ENCODE measurements at regions not wholly inside any gene's neighbourhood (a gene's known extent, or its start where the extent isn't known, plus 50 kb on each side); places are given as distances from the start of the nearest gene placed in this dataset.
A peak's percentile ranks its signal among the peaks of the same experiment; 100 is the strongest.

DNA sequence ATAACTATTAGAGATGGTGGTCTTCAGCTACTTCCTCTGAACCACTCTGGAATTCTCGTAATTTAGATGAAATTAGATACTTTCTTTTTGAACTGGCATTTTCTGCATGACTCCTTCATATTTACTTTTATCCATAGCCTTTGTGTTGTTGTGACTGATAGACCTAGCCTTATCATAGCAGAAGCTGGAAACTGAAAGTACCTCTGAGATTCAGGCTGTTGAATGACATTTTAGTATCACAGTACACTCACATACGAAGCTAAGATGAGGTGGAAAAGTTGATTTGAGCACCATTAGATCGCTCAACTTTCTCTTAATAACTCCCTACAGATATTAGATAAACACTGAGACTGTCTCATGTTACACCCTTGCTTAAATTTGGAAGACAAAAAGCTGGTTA, 525.1 kb upstream of the FBXO33 start:
- H3K27ac ChIP-seq (ENCODE audit: low read depth, low read length), result no peak overlapping the region
- no peak overlapping the region for H3K4ac ChIP-seq (ENCODE audit: low read depth, low read length)
- H4K5ac ChIP-seq (ENCODE audit: low read length), result no peak overlapping the region
- DNase-seq, result no peak
- no CpG with 5 or more reads among the region's 3 CpGs for WGBS (ENCODE audit: extremely low coverage, insufficient coverage, low lambda C conversion rate)
- H4K8ac ChIP-seq (ENCODE audit: low read depth, low read length), result no peak overlapping the region
- no peak overlapping the region for H3K23ac ChIP-seq (ENCODE audit: low read length)
- H3K18ac ChIP-seq (ENCODE audit: low read length), result no peak overlapping the region
- H3K9ac ChIP-seq (ENCODE audit: low read length), result no peak overlapping the region
- H3K27me3 ChIP-seq (ENCODE audit: insufficient read depth, low read length, poor library complexity), result no peaks in the 10 kb centered on the region
- no peaks in the 10 kb centered on the region for H3K4me1 ChIP-seq (ENCODE audit: control insufficient read depth, low read depth, low read length)
- no peaks in the 10 kb centered on the region for H3K79me2 ChIP-seq (ENCODE audit: control insufficient read depth, insufficient read depth, low read length)
- H3K56ac ChIP-seq (ENCODE audit: low read length), result no peak overlapping the region
- H3K36me3 ChIP-seq (ENCODE audit: control insufficient read depth, insufficient read depth, low read length), result no peaks in the 10 kb centered on the region
- no peak overlapping the region for H3K4me3 ChIP-seq (ENCODE audit: low read length)
- no peak overlapping the region for H2AK5ac ChIP-seq (ENCODE audit: low read length)
- no peaks in the 10 kb centered on the region for H3K79me1 ChIP-seq (ENCODE audit: low read length)
- H2BK5ac ChIP-seq (ENCODE audit: low read length), result no peak overlapping the region
- no peak overlapping the region for H3K4me2 ChIP-seq (ENCODE audit: low read length)
- H2BK15ac ChIP-seq (replicated peaks; ENCODE audit: low read depth), result no peak overlapping the region
- no peak overlapping the region for H2BK120ac ChIP-seq (ENCODE audit: low read depth, low read length)

DNA sequence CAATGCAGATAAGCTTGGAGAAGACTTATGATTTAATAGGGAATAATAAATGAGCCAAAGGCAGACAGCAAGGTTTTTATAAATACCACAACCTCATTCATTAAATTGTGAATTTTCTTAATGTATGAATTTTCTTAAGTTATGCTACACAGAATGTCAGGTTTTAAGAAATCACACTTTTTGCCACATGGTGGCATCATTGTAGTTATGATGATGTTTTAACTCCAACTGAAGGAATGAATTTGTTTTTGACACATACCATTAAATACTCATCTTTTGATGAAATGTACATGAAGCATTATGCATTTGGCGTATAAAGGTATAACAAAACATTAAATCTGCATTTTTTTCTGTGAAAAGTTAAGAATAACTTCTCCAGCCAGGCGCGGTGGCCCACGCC, 524.1 kb upstream of the FBXO33 start:
- Histone ChIP-seq H3K27ac (ENCODE audit: low read depth, low read length) (no peak overlapping the region), H4K5ac (ENCODE audit: low read length) (no peak overlapping the region), H3K79me1 (ENCODE audit: low read length) (no peaks in the 10 kb centered on the region), H3K4me2 (ENCODE audit: low read length) (no peak overlapping the region), H3K36me3 (ENCODE audit: control insufficient read depth, insufficient read depth, low read length) (no peaks in the 10 kb centered on the region), H2BK120ac (ENCODE audit: low read depth, low read length) (no peak overlapping the region), H3K9ac (ENCODE audit: low read length) (no peak overlapping the region), H3K4me3 (ENCODE audit: low read length) (no peak overlapping the region), H3K56ac (ENCODE audit: low read length) (no peak overlapping the region), H2BK5ac (ENCODE audit: low read length) (no peak overlapping the region), H2BK15ac (replicated peaks; ENCODE audit: low read depth) (no peak overlapping the region), H4K8ac (ENCODE audit: low read depth, low read length) (no peak overlapping the region), H3K23ac (ENCODE audit: low read length) (no peak overlapping the region), H3K79me2 (ENCODE audit: control insufficient read depth, insufficient read depth, low read length) (no peaks in the 10 kb centered on the region), H3K4ac (ENCODE audit: low read depth, low read length) (no peak overlapping the region), H3K18ac (ENCODE audit: low read length) (no peak overlapping the region), H3K27me3 (ENCODE audit: insufficient read depth, low read length, poor library complexity) (no peaks in the 10 kb centered on the region), H2AK5ac (ENCODE audit: low read length) (no peak overlapping the region), H3K4me1 (ENCODE audit: control insufficient read depth, low read depth, low read length) (no peaks in the 10 kb centered on the region)
- DNase-seq, result no peak
- WGBS (ENCODE audit: extremely low coverage, insufficient coverage, low lambda C conversion rate), result no CpG with 5 or more reads among the region's 4 CpGs

DNA sequence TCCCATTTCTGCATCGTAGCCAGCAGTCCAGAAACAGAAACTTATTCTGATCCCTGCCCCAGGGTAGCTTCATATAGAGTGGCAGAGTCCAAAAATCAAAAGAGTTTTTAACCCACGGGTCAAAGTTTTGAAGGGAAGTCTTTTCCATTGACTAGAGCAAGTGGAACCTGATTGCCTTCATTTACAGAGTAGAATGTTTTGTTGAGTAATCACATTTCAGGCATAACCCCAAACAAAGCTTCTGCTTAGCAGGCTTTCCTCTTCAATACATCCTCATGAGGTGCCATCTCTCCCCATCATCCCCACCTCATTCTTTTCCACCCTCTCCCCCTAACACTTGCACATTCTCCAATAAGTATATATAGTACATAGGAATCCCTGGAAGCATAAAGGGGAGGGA, 516.0 kb upstream of the FBXO33 start:
- no peaks in the 10 kb centered on the region for H3K27me3 ChIP-seq (ENCODE audit: insufficient read depth, low read length, poor library complexity)
- H2BK5ac ChIP-seq (ENCODE audit: low read length), result no peak overlapping the region
- H3K18ac ChIP-seq (ENCODE audit: low read length), result no peak overlapping the region
- DNase-seq, result no peak
- H3K4me1 ChIP-seq (ENCODE audit: control insufficient read depth, low read depth, low read length), result no peaks in the 10 kb centered on the region
- no peaks in the 10 kb centered on the region for H3K79me2 ChIP-seq (ENCODE audit: control insufficient read depth, insufficient read depth, low read length)
- H3K56ac ChIP-seq (ENCODE audit: low read length), result no peak overlapping the region
- H2BK120ac ChIP-seq (ENCODE audit: low read depth, low read length), result no peak overlapping the region
- no peaks in the 10 kb centered on the region for H3K79me1 ChIP-seq (ENCODE audit: low read length)
- no CpG with 5 or more reads among the region's 2 CpGs for WGBS (ENCODE audit: extremely low coverage, insufficient coverage, low lambda C conversion rate)
- no peak overlapping the region for H2BK15ac ChIP-seq (replicated peaks; ENCODE audit: low read depth)
- no peak overlapping the region for H4K8ac ChIP-seq (ENCODE audit: low read depth, low read length)
- H3K4ac ChIP-seq (ENCODE audit: low read depth, low read length), result no peak overlapping the region
- H3K4me3 ChIP-seq (ENCODE audit: low read length), result no peak overlapping the region
- no peak overlapping the region for H2AK5ac ChIP-seq (ENCODE audit: low read length)
- no peak overlapping the region for H3K4me2 ChIP-seq (ENCODE audit: low read length)
- H3K23ac ChIP-seq (ENCODE audit: low read length), result no peak overlapping the region
- H4K5ac ChIP-seq (ENCODE audit: low read length), result no peak overlapping the region
- H3K36me3 ChIP-seq (ENCODE audit: control insufficient read depth, insufficient read depth, low read length), result no peaks in the 10 kb centered on the region
- no peak overlapping the region for H3K9ac ChIP-seq (ENCODE audit: low read length)
- H3K27ac ChIP-seq (ENCODE audit: low read depth, low read length), result no peak overlapping the region

DNA sequence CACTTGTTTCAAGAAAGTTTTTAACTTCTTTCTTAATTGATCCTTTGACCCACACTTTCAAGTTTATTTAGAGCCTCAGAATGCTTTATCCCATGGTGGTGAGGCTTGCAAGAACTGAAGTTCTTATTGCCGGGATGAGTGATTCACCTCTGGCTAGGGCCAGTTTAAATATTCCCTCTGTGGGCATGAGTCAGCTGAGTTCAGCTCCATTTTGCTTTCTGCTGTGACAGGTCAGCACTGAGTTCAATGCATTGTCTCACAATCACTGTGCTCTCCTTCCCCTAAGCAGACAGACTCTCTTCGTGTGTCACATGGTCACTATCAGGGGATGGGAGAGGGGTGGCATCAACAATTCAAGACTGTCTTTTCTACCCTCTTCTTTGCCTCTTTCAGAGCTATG, 514.6 kb upstream of the FBXO33 start:
- no CpG with 5 or more reads among the region's 2 CpGs for WGBS (ENCODE audit: extremely low coverage, insufficient coverage, low lambda C conversion rate)

DNA sequence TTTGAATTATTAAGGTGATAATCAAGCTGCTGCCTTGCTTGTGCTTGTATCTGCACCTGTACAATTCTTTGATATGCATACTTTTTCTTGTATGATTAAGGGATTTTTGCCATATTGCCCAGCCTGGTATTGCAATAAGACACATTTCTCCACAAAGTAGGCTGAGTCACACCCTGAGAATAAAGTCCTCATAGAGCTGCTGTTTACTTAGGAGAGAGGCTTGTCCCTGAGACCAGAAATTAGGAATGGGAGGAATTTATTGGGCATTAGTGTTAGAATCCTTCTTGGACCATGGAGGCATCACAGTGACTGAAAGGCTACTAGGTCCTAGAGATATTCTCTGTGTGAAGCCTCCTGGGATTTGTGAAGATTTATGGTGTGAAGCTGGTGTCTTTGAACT, 506.8 kb upstream of the FBXO33 start:
- no peak overlapping the region for H3K23ac ChIP-seq (ENCODE audit: low read length)
- no peaks in the 10 kb centered on the region for H3K4me1 ChIP-seq (ENCODE audit: control insufficient read depth, low read depth, low read length)
- H2BK5ac ChIP-seq (ENCODE audit: low read length), result no peak overlapping the region
- H3K27ac ChIP-seq (ENCODE audit: low read depth, low read length), result no peak overlapping the region
- H4K8ac ChIP-seq (ENCODE audit: low read depth, low read length), result no peak overlapping the region
- H3K36me3 ChIP-seq (ENCODE audit: control insufficient read depth, insufficient read depth, low read length), result no peaks in the 10 kb centered on the region
- H2AK5ac ChIP-seq (ENCODE audit: low read length), result no peak overlapping the region
- H3K79me2 ChIP-seq (ENCODE audit: control insufficient read depth, insufficient read depth, low read length), result no peaks in the 10 kb centered on the region
- no peak overlapping the region for H3K18ac ChIP-seq (ENCODE audit: low read length)
- no peaks in the 10 kb centered on the region for H3K27me3 ChIP-seq (ENCODE audit: insufficient read depth, low read length, poor library complexity)
- H3K4me3 ChIP-seq (ENCODE audit: low read length), result no peak overlapping the region
- no peak overlapping the region for H2BK15ac ChIP-seq (replicated peaks; ENCODE audit: low read depth)
- no peak overlapping the region for H3K9ac ChIP-seq (ENCODE audit: low read length)
- no peak overlapping the region for H3K4me2 ChIP-seq (ENCODE audit: low read length)
- H3K79me1 ChIP-seq (ENCODE audit: low read length), result no peaks in the 10 kb centered on the region
- H2BK120ac ChIP-seq (ENCODE audit: low read depth, low read length), result no peak overlapping the region
- H3K56ac ChIP-seq (ENCODE audit: low read length), result no peak overlapping the region
- no peak overlapping the region for H4K5ac ChIP-seq (ENCODE audit: low read length)
- DNase-seq, result peak; percentile 28
- H3K4ac ChIP-seq (ENCODE audit: low read depth, low read length), result no peak overlapping the region

More for the DNA sequence above, 514.6 kb upstream of the FBXO33 start:
- no peaks in the 10 kb centered on the region for H3K4me1 ChIP-seq (ENCODE audit: control insufficient read depth, low read depth, low read length)
- H3K4ac ChIP-seq (ENCODE audit: low read depth, low read length), result no peak overlapping the region
- no peak overlapping the region for H4K5ac ChIP-seq (ENCODE audit: low read length)
- H3K27me3 ChIP-seq (ENCODE audit: insufficient read depth, low read length, poor library complexity), result no peaks in the 10 kb centered on the region
- H2BK15ac ChIP-seq (replicated peaks; ENCODE audit: low read depth), result no peak overlapping the region
- no peak overlapping the region for H2BK120ac ChIP-seq (ENCODE audit: low read depth, low read length)
- H3K9ac ChIP-seq (ENCODE audit: low read length), result no peak overlapping the region
- DNase-seq, result peak; percentile 43
- H2AK5ac ChIP-seq (ENCODE audit: low read length), result no peak overlapping the region
- H2BK5ac ChIP-seq (ENCODE audit: low read length), result no peak overlapping the region
- H3K56ac ChIP-seq (ENCODE audit: low read length), result no peak overlapping the region
- H3K4me3 ChIP-seq (ENCODE audit: low read length), result no peak overlapping the region
- no peaks in the 10 kb centered on the region for H3K79me1 ChIP-seq (ENCODE audit: low read length)
- H3K36me3 ChIP-seq (ENCODE audit: control insufficient read depth, insufficient read depth, low read length), result no peaks in the 10 kb centered on the region
- H4K8ac ChIP-seq (ENCODE audit: low read depth, low read length), result no peak overlapping the region
- no peak overlapping the region for H3K23ac ChIP-seq (ENCODE audit: low read length)
- H3K79me2 ChIP-seq (ENCODE audit: control insufficient read depth, insufficient read depth, low read length), result no peaks in the 10 kb centered on the region
- H3K4me2 ChIP-seq (ENCODE audit: low read length), result no peak overlapping the region
- no peak overlapping the region for H3K27ac ChIP-seq (ENCODE audit: low read depth, low read length)
- H3K18ac ChIP-seq (ENCODE audit: low read length), result no peak overlapping the region

DNA sequence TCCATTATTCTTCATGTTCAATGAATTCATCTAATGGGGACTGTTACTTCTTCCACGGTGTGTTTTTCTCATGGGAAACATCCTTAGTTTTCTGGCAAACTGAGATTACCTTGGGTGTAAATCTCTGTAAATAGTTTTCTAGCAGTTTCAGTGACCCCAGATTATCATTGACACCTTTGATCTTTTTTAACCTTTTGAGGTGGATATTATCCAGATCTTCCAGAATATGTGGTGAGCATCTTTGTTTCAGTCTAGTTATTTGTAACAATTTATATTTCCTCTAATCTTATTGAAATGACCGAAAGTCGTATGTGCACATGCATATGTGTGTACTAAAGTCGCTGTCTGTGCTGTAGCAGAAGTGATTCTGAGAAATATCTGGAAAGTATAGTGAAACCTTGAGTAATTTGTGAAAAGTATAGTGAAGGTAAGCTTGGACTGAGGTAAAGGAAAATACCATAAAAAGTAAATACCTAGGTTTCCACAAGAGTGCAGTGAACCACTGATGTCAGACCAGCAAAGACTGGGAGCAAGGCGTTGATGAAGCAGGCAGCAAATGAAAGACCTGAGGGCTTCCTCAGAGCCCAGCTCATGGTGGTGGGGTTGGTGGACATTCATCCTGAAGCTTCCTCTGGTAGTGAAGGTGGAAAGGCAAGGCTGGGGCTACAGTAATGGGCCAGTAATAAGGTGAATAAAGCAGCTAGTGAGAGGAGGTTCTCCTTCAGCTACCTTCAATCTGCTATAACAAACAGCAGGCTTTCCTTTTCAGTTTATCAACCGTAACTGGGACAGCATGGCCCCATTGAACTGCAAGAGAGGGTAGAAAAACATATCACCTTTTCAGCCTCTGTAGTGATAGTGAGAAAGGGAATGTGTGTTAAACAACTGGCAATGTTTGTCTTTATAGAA, 480.2 kb upstream of the FBXO33 start:
- H3K79me1 ChIP-seq (ENCODE audit: low read length), result no peaks in the 10 kb centered on the region
- H3K4me3 ChIP-seq (ENCODE audit: low read length), result no peak overlapping the region
- no peak overlapping the region for H3K56ac ChIP-seq (ENCODE audit: low read length)
- H3K27ac ChIP-seq (ENCODE audit: low read depth, low read length), result no peak overlapping the region
- H2BK5ac ChIP-seq (ENCODE audit: low read length), result no peak overlapping the region
- H2BK15ac ChIP-seq (replicated peaks; ENCODE audit: low read depth), result no peak overlapping the region
- H3K79me2 ChIP-seq (ENCODE audit: control insufficient read depth, insufficient read depth, low read length), result no peaks in the 10 kb centered on the region
- no peak overlapping the region for H2BK120ac ChIP-seq (ENCODE audit: low read depth, low read length)
- H4K5ac ChIP-seq (ENCODE audit: low read length), result no peak overlapping the region
- H3K4me2 ChIP-seq (ENCODE audit: low read length), result no peak overlapping the region
- no peak for DNase-seq
- H2AK5ac ChIP-seq (ENCODE audit: low read length), result no peak overlapping the region
- no peak overlapping the region for H3K9ac ChIP-seq (ENCODE audit: low read length)
- no peaks in the 10 kb centered on the region for H3K36me3 ChIP-seq (ENCODE audit: control insufficient read depth, insufficient read depth, low read length)
- no CpG with 5 or more reads among the region's 6 CpGs for WGBS (ENCODE audit: extremely low coverage, insufficient coverage, low lambda C conversion rate)
- no peak overlapping the region for H3K18ac ChIP-seq (ENCODE audit: low read length)
- H3K4ac ChIP-seq (ENCODE audit: low read depth, low read length), result no peak overlapping the region
- no peaks in the 10 kb centered on the region for H3K27me3 ChIP-seq (ENCODE audit: insufficient read depth, low read length, poor library complexity)
- no peak overlapping the region for H3K23ac ChIP-seq (ENCODE audit: low read length)
- no peak overlapping the region for H4K8ac ChIP-seq (ENCODE audit: low read depth, low read length)
- no peaks in the 10 kb centered on the region for H3K4me1 ChIP-seq (ENCODE audit: control insufficient read depth, low read depth, low read length)

Measured in mesendoderm (in vitro differentiated cells).